ENCODE measurements at regions not wholly inside any gene's neighbourhood (a gene's known extent, or its start where the extent isn't known, plus 50 kb on each side); places are given as distances from the start of the nearest gene placed in this dataset.
A peak's percentile ranks its signal among the peaks of the same experiment; 100 is the strongest.

DNA sequence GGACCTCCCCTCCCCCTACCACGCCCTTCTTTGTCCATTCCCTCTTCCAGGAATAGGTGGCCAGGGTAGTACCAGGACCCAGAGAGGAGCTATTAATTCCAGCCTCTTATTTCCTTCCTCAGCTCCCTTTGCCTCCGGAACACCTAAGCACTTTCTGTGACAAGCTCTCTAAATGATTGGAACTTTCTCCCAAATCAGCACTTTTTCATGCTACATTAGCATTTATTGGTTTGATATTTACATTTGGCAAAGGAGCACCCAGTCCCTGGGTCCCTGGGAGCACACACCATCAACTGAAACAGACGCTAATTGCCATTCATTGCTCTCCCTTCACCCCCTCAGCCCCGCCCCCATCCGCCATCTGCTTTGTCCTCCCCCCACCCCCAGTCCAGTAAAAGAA, 182.0 kb upstream of the BCOR start:
- H3K27me3 ChIP-seq (ENCODE audit: control insufficient read depth, insufficient read depth, low read length) = no peaks in the 10 kb centered on the region
- DNase-seq (ENCODE audit: low read depth) = no peak
- TF ChIP-seq, protein P1, sequence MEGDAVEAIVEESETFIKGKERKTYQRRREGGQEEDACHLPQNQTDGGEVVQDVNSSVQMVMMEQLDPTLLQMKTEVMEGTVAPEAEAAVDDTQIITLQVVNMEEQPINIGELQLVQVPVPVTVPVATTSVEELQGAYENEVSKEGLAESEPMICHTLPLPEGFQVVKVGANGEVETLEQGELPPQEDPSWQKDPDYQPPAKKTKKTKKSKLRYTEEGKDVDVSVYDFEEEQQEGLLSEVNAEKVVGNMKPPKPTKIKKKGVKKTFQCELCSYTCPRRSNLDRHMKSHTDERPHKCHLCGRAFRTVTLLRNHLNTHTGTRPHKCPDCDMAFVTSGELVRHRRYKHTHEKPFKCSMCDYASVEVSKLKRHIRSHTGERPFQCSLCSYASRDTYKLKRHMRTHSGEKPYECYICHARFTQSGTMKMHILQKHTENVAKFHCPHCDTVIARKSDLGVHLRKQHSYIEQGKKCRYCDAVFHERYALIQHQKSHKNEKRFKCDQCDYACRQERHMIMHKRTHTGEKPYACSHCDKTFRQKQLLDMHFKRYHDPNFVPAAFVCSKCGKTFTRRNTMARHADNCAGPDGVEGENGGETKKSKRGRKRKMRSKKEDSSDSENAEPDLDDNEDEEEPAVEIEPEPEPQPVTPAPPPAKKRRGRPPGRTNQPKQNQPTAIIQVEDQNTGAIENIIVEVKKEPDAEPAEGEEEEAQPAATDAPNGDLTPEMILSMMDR (IDR thresholded peaks at IDR 0.05; ENCODE audit: insufficient read depth, low read length, severe bottlenecking) = no peak
- no peaks in the 10 kb centered on the region for H3K36me3 ChIP-seq (ENCODE audit: control insufficient read depth, insufficient read depth, low read length)
- H3K4me3 ChIP-seq (ENCODE audit: low read depth, low read length) = no peak overlapping the region
- FAIRE-seq = no peak

DNA sequence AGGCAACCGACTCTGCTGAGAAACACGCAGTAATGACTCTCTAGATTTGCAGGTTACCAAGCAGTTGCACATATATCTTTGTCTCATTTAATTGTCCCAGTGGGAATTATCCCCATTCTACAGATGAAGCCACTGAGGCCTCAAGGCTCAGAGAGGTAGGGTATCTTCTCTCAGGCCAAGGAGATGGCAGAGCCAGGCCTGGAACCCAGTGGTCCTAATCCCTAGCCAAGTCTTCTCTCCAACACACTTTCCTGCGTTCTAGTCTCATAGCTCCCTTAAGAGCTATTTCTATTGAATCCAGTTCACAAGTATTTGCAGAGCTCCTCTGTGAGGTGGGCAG, 181.3 kb upstream of the BCOR start:
- TF ChIP-seq, protein P1 (IDR thresholded peaks at IDR 0.05; ENCODE audit: insufficient read depth, low read length, severe bottlenecking) = no peak
- Histone ChIP-seq H3K4me3 (ENCODE audit: low read depth, low read length) (no peak overlapping the region), H3K36me3 (ENCODE audit: control insufficient read depth, insufficient read depth, low read length) (no peaks in the 10 kb centered on the region), H3K27me3 (ENCODE audit: control insufficient read depth, insufficient read depth, low read length) (no peaks in the 10 kb centered on the region)
- DNase-seq (ENCODE audit: low read depth) = no peak
- no peak for FAIRE-seq

DNA sequence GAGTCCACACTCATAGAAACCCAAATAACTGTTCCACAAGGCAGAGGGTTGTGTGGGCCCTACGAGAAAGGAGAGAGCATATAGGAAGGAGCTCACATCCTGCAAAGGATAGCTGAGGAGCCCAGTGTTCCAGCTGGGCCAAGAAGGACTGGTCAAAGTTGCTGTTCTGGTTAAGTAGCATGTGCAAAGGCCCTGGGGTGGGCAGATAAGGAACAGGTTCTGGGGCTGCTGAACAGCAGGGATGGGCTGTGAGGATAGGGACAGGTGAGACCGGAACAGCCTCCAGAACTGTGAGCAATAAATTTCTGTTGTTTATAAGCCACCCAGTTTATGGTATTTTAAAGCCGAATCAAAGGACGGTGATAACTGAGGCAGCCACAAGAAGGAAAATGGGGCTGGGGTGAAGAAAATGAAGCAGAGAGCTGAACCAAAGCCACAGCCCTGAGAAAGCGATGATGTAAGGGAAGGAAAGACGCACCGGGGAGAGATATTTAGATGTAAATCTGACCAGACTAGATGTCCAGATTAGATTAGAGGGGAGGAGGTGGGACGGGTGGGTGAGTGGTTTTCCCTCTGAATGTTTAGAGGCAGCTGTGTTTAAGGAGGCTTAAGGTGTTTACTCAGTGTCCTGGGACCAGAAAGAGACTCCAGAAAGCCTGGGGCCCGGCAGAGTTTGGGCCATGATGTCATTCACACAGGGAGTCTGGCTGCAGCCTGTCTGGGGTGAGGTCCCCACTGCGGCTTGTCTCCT, 180.8 kb upstream of the BCOR start:
- H3K36me3 ChIP-seq (ENCODE audit: control insufficient read depth, insufficient read depth, low read length) = no peaks in the 10 kb centered on the region
- TF ChIP-seq, protein P1 (IDR thresholded peaks at IDR 0.05; ENCODE audit: insufficient read depth, low read length, severe bottlenecking) = no peak
- no peaks in the 10 kb centered on the region for H3K27me3 ChIP-seq (ENCODE audit: control insufficient read depth, insufficient read depth, low read length)
- no peak overlapping the region for H3K4me3 ChIP-seq (ENCODE audit: low read depth, low read length)
- no peak for FAIRE-seq
- DNase-seq (ENCODE audit: low read depth) = peak; percentile 12

DNA sequence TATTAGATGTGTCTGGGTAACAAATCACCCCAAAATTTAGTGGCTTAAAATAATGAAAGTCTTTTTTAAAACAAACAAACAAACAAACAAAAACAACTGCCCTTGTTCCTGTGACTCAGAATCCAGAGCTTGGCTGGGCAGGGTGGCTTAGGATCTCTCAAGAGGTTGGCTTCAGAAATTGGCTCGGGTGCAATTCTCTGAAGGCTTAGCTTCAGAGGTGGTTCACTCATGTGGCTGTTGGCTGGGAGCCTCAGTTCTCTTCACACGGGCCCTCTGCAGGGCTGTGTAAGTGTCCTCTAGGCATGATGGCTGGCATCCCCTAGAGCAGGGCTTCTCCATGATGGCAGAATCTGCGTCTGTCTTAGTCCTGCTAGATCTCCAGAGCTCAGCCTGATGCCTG, 179.9 kb upstream of the BCOR start:
- no peak for FAIRE-seq

DNA sequence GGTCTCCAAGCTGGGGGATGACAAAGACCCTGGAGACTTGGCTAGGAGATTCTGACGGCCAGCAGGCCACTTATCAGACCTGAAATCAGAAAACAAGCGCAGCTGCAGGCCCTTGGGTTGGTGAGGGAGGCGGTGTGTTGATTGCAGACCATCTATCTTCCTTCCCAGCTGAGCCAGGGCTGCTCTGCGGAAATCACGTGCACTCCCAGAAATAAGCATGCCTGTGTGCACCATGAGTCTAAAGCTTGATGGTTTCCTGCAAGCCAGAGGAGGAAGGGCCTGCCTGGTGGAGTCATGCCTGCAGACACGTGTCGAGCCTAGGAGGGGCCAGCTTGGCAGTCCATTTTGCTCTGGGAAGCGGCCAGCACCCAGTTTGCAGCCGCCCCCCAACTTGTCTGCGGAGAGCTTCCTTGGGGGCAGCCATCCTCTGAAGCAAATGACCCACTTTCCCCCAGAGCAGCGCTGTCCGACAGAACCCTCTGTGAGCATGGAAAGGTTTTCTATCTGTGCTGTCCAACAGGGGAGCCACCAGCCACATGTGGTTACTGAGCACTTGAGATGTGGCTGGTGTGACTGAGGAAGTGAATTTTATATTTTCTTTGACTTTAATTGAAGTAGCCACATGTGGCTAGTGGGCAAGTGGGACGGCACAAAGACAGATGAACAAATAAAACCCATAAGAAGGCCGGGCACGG, 175.7 kb upstream of the BCOR start:
- DNase-seq (ENCODE audit: low read depth) (no peak), FAIRE-seq (no peak)
- TF ChIP-seq, protein P1 (IDR thresholded peaks at IDR 0.05; ENCODE audit: insufficient read depth, low read length, severe bottlenecking) = no peak

More for the DNA sequence above, 179.9 kb upstream of the BCOR start:
- no peak for DNase-seq (ENCODE audit: low read depth)
- TF ChIP-seq, protein P1 (IDR thresholded peaks at IDR 0.05; ENCODE audit: insufficient read depth, low read length, severe bottlenecking) = no peak
- Histone ChIP-seq H3K4me3 (ENCODE audit: low read depth, low read length) (no peak overlapping the region), H3K27me3 (ENCODE audit: control insufficient read depth, insufficient read depth, low read length) (no peaks in the 10 kb centered on the region), H3K36me3 (ENCODE audit: control insufficient read depth, insufficient read depth, low read length) (no peaks in the 10 kb centered on the region)

More for the DNA sequence above, 175.7 kb upstream of the BCOR start:
- H3K4me3 ChIP-seq (ENCODE audit: low read depth, low read length) = no peak overlapping the region
- no peaks in the 10 kb centered on the region for H3K27me3 ChIP-seq (ENCODE audit: control insufficient read depth, insufficient read depth, low read length)
- no peaks in the 10 kb centered on the region for H3K36me3 ChIP-seq (ENCODE audit: control insufficient read depth, insufficient read depth, low read length)

All from bronchial epithelial cell (primary cell).